CD4-positive, alpha-beta T cell (primary cell): ENCODE measurements at regions not wholly inside any gene's neighbourhood (a gene's known extent, or its start where the extent isn't known, plus 50 kb on each side); places are given as distances from the start of the nearest gene placed in this dataset.

ENCODE experiments used
- ATAC-seq: fragments of 200-7000 bp; cut with Tn5 transposase; one replicate; pipeline ENCODE4 v1.10.0; 2022; ENCODE audit warnings: mild to moderate bottlenecking; ENCODE audit not compliant: poor library complexity
- CTCF ChIA-PET: fragments of 350-600 bp; sonication (Branson Sonifier 250); formaldehyde crosslinking; loops from one replicate; lab custom pipeline; 2021; ENCODE audit warnings: antibody characterized with exemption, inconsistent platforms; lab: Charles Lee
- POLR2A ChIA-PET: fragments of 350-600 bp; sonication (Branson Sonifier 250); formaldehyde crosslinking; loops from one replicate; lab custom pipeline; 2021; ENCODE audit warnings: antibody characterized with exemption, inconsistent platforms; lab: Charles Lee
- DNase-seq, 14 experiments: peaks; one replicate each; pipeline ENCODE4 v3.0.0-alpha.2; 2013 to 2020; ENCODE audit warnings: mixed read lengths in 2 of 14
- H3K27ac ChIP-seq, 2 donors: one replicate each; pipeline versions ENCODE4 v1.5.1 to v1.7.0; 2013; ENCODE audit warnings: low read length in 2 of 2, low read depth in 1 of 2, mild to moderate bottlenecking in 1 of 2
- H3K27me3 ChIP-seq, 2 experiments: 1 replicate in 1 of 2; 2 replicates in 1 of 2; pipeline versions ENCODE4 v1.6.1 to v1.7.0; 2013; ENCODE audit warnings: low read length in 2 of 2, control low read depth in 1 of 2, mild to moderate bottlenecking in 1 of 2, moderate library complexity in 1 of 2; ENCODE audit not compliant: insufficient read depth in 2 of 2, control insufficient read depth in 1 of 2
- H3K36me3 ChIP-seq: one replicate; pipeline ENCODE4 v1.6.1; 2013; ENCODE audit warnings: low read length, control low read depth; ENCODE audit not compliant: insufficient read depth
- H3K4me1 ChIP-seq: one replicate; pipeline ENCODE4 v1.6.1; 2013; ENCODE audit warnings: low read length, control low read depth; ENCODE audit not compliant: insufficient read depth
- H3K4me3 ChIP-seq: one replicate; pipeline ENCODE4 v1.5.1; 2013; ENCODE audit warnings: mild to moderate bottlenecking, low read length, moderate library complexity
- H3K9me3 ChIP-seq, 2 experiments: 1 replicate in 1 of 2; 2 replicates in 1 of 2; pipeline versions ENCODE4 v1.6.1 to v1.7.0; 2013; ENCODE audit warnings: low read length in 2 of 2, mild to moderate bottlenecking in 2 of 2, control low read depth in 1 of 2, moderate library complexity in 1 of 2; ENCODE audit not compliant: control insufficient read depth in 1 of 2, insufficient read depth in 1 of 2
- H3K27ac Mint-ChIP-seq: one replicate; pipeline ENCODE4 v1.8.0; 2020; ENCODE audit warnings: mixed read lengths
- H3K27me3 Mint-ChIP-seq: one replicate; pipeline ENCODE4 v1.8.0; 2021; ENCODE audit warnings: mixed read lengths
- H3K36me3 Mint-ChIP-seq: one replicate; pipeline ENCODE4 v1.8.0; 2021; ENCODE audit warnings: low read depth, mixed read lengths
- H3K4me1 Mint-ChIP-seq: one replicate; pipeline ENCODE4 v1.8.0; 2021; ENCODE audit warnings: low read depth, mixed read lengths
- H3K4me3 Mint-ChIP-seq: one replicate; pipeline ENCODE4 v1.8.0; 2020; ENCODE audit warnings: mild to moderate bottlenecking, mixed read lengths
- H3K9me3 Mint-ChIP-seq: one replicate; pipeline ENCODE4 v1.8.0; 2020; ENCODE audit warnings: mixed read lengths
- intact Hi-C, 2 experiments: fragments of 100-400 bp; cut with DNase I in 1 of 2; cut with micrococcal nuclease in 1 of 2; formaldehyde crosslinking; loops; one replicate each; pipeline versions ENCODE4 v1.15.1 to v1.9.0; 2023 to 2025; cut with DNase I, micrococcal nuclease
- TF ChIP-seq, protein P1 (sequence below): fragments of 200-600 bp; IDR thresholded peaks from one replicate; pipeline ENCODE4 v1.8.0; 2022; ENCODE audit warnings: antibody characterized with exemption, mild to moderate bottlenecking

DNA sequence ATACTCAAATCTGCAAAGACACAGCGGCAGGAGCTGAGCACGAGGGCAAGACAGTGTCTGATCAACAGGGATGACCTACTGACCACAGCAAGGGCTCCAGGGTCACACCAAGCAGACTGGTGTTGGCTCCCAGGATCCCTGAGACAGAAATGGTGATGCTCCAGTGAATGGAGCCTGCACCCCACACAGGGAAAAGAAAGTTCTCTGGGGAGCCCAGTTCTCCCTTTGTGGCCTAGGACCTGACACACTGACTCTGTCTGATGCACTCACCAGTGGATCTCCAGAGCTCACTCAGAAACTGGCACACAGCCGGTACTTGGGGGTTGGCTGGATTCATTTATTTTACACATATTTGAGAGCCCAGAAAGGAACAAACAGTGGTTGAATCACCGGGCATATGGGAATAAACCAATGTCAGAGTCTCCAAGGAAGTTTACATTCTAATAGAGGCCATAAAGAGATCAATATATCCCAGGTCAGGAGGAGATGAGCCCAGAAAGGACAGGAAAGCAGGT lies 215.6 kb upstream of the ARL4C start:
- Mint-ChIP-seq H3K27me3 (peaks cover 24% of the 10 kb centered on the region), H3K4me3 (no peak overlapping the region), H3K36me3 (no peaks in the 10 kb centered on the region), H3K4me1 (no peaks in the 10 kb centered on the region), H3K9me3 (no peaks in the 10 kb centered on the region), H3K27ac (no peak overlapping the region)
- ATAC-seq: no peak
- CTCF ChIA-PET: no interaction called here
- Histone ChIP-seq H3K27me3 (peaks cover 4 to 21% of the 10 kb centered on the region in 2 experiments), H3K27ac (no peak overlapping the region), H3K9me3 (no peaks in the 10 kb centered on the region), H3K4me3 (no peak overlapping the region), H3K36me3 (no peaks in the 10 kb centered on the region), H3K4me1 (no peaks in the 10 kb centered on the region)
- TF ChIP-seq, protein P1, sequence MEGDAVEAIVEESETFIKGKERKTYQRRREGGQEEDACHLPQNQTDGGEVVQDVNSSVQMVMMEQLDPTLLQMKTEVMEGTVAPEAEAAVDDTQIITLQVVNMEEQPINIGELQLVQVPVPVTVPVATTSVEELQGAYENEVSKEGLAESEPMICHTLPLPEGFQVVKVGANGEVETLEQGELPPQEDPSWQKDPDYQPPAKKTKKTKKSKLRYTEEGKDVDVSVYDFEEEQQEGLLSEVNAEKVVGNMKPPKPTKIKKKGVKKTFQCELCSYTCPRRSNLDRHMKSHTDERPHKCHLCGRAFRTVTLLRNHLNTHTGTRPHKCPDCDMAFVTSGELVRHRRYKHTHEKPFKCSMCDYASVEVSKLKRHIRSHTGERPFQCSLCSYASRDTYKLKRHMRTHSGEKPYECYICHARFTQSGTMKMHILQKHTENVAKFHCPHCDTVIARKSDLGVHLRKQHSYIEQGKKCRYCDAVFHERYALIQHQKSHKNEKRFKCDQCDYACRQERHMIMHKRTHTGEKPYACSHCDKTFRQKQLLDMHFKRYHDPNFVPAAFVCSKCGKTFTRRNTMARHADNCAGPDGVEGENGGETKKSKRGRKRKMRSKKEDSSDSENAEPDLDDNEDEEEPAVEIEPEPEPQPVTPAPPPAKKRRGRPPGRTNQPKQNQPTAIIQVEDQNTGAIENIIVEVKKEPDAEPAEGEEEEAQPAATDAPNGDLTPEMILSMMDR: no peak
- intact Hi-C loops: no loop called here
- POLR2A ChIA-PET: no interaction called here
- DNase-seq: no peak

DNA sequence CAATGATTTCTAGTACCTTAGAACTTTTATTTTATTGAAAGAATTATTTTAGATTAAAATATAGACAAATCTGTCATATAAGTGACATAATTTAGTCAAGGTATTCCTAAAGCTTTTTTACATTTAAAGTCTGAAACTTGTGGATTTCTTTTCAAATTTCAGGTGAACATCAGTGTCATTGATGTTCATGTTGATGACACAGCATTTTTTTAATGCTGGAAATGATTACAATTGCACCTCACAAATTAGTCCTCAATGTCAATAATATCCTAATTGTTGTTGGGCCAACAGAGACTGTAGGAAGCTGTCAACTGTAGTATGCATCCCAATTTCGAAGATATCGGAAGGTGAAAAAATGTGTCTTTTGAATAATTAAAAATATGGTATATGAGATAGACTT lies 214.4 kb upstream of the ARL4C start:
- Mint-ChIP-seq H3K36me3 (no peaks in the 10 kb centered on the region), H3K9me3 (no peaks in the 10 kb centered on the region), H3K4me3 (no peak overlapping the region), H3K27ac (no peak overlapping the region), H3K4me1 (no peaks in the 10 kb centered on the region), H3K27me3 (peaks cover 29% of the 10 kb centered on the region)
- TF ChIP-seq, protein P1: no peak
- CTCF ChIA-PET: no interaction called here
- Histone ChIP-seq H3K9me3 (no peaks in the 10 kb centered on the region), H3K27ac (no peak overlapping the region), H3K4me1 (no peaks in the 10 kb centered on the region), H3K4me3 (no peak overlapping the region), H3K27me3 (peaks cover 4 to 21% of the 10 kb centered on the region in 2 experiments), H3K36me3 (no peaks in the 10 kb centered on the region)
- no peak for ATAC-seq
- no peak for DNase-seq
- POLR2A ChIA-PET: no interaction called here
- intact Hi-C loops: no loop called here

DNA sequence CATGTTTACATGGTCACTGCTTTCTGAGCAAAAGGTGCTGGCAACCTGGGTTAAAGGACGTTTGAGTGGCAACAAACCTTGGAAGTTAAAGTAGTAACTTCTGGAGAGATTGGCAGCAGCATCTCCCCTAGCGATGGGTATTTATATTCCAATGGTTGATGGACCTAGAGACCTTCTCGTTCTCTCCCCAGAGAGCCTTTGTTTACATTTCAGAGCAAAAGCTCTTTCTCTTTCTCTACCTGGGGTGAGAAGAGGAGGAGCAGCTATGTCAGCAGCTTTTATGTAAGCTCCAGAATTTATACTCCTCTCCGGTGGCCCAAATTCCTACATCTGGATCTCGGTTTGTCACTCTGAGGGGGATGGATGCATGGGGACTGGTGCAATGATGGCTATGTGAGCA lies 213.7 kb upstream of the ARL4C start:
- Histone ChIP-seq H3K9me3 (no peaks in the 10 kb centered on the region), H3K4me1 (no peaks in the 10 kb centered on the region), H3K4me3 (no peak overlapping the region), H3K27me3 (peaks cover 4 to 21% of the 10 kb centered on the region in 2 experiments), H3K36me3 (no peaks in the 10 kb centered on the region), H3K27ac (no peak overlapping the region)
- Mint-ChIP-seq H3K27ac (no peak overlapping the region), H3K4me3 (no peak overlapping the region), H3K4me1 (no peaks in the 10 kb centered on the region), H3K36me3 (no peaks in the 10 kb centered on the region), H3K27me3 (peaks cover 32% of the 10 kb centered on the region), H3K9me3 (no peaks in the 10 kb centered on the region)
- no peak for DNase-seq
- TF ChIP-seq, protein P1: no peak
- ATAC-seq: no peak
- ChIA-PET CTCF (no interaction called here), POLR2A (no interaction called here)
- intact Hi-C loops: no loop called here
